OCI-LY3 (cell line): ENCODE measurements at regions not wholly inside any gene's neighbourhood (a gene's known extent, or its start where the extent isn't known, plus 50 kb on each side); places are given as distances from the start of the nearest gene placed in this dataset.

Experiments
- H2AFZ ChIP-seq: fragments of 200-600, 300-600 bp; shearing (Covaris generic); 2 replicates; pipeline ENCODE4 v1.6.0; 2014; ENCODE audit warnings: antibody characterized with exemption, low read depth, low read length
- H3K27ac ChIP-seq: fragments of 200-600, 300-600 bp; sonication (generic); 2 replicates; pipeline ENCODE4 v1.5.1; 2014; ENCODE audit warnings: mild to moderate bottlenecking, low read length, moderate library complexity, mixed read lengths
- H3K27me3 ChIP-seq: fragments of 200-600, 300-600 bp; sonication (generic); 2 replicates; pipeline ENCODE4 v1.6.1; 2014; ENCODE audit warnings: low read depth, low read length, mixed read lengths
- H3K36me3 ChIP-seq: fragments of 200-600, 300-600 bp; sonication (generic); replicated peaks from 2 replicates; pipeline ENCODE3; 2014; ENCODE audit warnings: low read depth, low read length, mixed read lengths
- H3K4me1 ChIP-seq: fragments of 300-600, 200-600 bp; sonication (generic); 2 replicates; pipeline ENCODE4 v1.6.1; 2014; ENCODE audit warnings: low read length, mixed read lengths
- H3K4me2 ChIP-seq: fragments of 200-600, 300-600 bp; sonication (generic); 2 replicates; pipeline ENCODE4 v1.6.1; 2014; ENCODE audit warnings: low read length, mixed read lengths
- H3K4me3 ChIP-seq: fragments of 300-600, 200-600 bp; sonication (generic); 2 replicates; pipeline ENCODE4 v1.5.1; 2014; ENCODE audit warnings: antibody characterized with exemption, mild to moderate bottlenecking, low read length, moderate library complexity
- H3K79me2 ChIP-seq: fragments of 300-600, 200-600 bp; shearing (Covaris generic); 2 replicates; pipeline ENCODE4 v1.6.1; 2014; ENCODE audit warnings: mild to moderate bottlenecking, low read length, mixed read lengths
- H3K9ac ChIP-seq: fragments of 300-600, 200-600 bp; shearing (Covaris generic); 2 replicates; pipeline ENCODE4 v1.6.0; 2014; ENCODE audit warnings: mild to moderate bottlenecking, low read length, moderate library complexity
- H3K9me3 ChIP-seq: fragments of 200-600, 300-600 bp; shearing (Covaris generic); 2 replicates; pipeline ENCODE4 v1.6.1; 2014; ENCODE audit warnings: low read length, mixed read lengths; ENCODE audit not compliant: insufficient read depth
- H4K20me1 ChIP-seq: fragments of 200-600, 300-600 bp; sonication (generic); 2 replicates; pipeline ENCODE4 v1.6.1; 2016; ENCODE audit warnings: low read length, mixed read lengths; ENCODE audit not compliant: insufficient read depth
- EZH2phosphoT487 ChIP-seq: fragments of 200-600 bp; shearing (Covaris generic); IDR thresholded peaks from 2 replicates; pipeline ENCODE4 v1.6.1; 2018; ENCODE audit warnings: antibody characterized with exemption, mixed run types, low read depth
- TF ChIP-seq, protein P1 (sequence below): fragments of 200-600, 300-600 bp; sonication (generic); IDR thresholded peaks from 2 replicates; pipeline ENCODE4 v1.5.1; 2014; ENCODE audit warnings: antibody characterized with exemption, low read length, low read depth

DNA sequence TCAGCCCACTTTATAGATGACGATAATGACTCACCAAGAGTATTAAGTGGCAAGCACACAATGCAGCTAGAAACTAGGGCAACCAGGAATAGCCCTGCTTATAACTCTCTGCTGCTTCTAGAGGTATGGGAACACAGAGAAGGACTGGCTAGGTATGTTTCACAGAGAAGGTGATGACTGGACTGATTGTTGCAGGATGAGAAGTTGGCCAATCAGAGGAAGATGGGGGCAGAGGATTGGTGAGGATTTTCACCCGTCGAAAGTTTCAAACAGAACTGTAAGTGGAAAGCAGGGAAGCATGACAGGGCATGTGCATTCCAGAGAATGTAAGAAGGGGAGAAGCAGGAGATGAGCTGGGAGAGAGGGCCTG is 222.4 kb upstream of the JUN start:
- H3K4me3 ChIP-seq = no peak overlapping the region
- no peaks in the 10 kb centered on the region for H3K27me3 ChIP-seq
- 0 out of 2 replicates have a peak overlapping the region, but pooled peaks have one; percentile 6 for H3K9ac ChIP-seq
- H3K27ac ChIP-seq = no peak overlapping the region
- TF ChIP-seq EZH2phosphoT487 = no peak
- TF ChIP-seq, protein P1, sequence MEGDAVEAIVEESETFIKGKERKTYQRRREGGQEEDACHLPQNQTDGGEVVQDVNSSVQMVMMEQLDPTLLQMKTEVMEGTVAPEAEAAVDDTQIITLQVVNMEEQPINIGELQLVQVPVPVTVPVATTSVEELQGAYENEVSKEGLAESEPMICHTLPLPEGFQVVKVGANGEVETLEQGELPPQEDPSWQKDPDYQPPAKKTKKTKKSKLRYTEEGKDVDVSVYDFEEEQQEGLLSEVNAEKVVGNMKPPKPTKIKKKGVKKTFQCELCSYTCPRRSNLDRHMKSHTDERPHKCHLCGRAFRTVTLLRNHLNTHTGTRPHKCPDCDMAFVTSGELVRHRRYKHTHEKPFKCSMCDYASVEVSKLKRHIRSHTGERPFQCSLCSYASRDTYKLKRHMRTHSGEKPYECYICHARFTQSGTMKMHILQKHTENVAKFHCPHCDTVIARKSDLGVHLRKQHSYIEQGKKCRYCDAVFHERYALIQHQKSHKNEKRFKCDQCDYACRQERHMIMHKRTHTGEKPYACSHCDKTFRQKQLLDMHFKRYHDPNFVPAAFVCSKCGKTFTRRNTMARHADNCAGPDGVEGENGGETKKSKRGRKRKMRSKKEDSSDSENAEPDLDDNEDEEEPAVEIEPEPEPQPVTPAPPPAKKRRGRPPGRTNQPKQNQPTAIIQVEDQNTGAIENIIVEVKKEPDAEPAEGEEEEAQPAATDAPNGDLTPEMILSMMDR = no peak
- H3K4me2 ChIP-seq = peak overlapping the region; percentile 56
- no peaks in the 10 kb centered on the region for H4K20me1 ChIP-seq
- no peak overlapping the region for H2AFZ ChIP-seq
- H3K4me1 ChIP-seq = peaks cover 66% of the 10 kb centered on the region
- no peaks in the 10 kb centered on the region for H3K36me3 ChIP-seq
- H3K9me3 ChIP-seq = no peaks in the 10 kb centered on the region
- no peaks in the 10 kb centered on the region for H3K79me2 ChIP-seq

DNA sequence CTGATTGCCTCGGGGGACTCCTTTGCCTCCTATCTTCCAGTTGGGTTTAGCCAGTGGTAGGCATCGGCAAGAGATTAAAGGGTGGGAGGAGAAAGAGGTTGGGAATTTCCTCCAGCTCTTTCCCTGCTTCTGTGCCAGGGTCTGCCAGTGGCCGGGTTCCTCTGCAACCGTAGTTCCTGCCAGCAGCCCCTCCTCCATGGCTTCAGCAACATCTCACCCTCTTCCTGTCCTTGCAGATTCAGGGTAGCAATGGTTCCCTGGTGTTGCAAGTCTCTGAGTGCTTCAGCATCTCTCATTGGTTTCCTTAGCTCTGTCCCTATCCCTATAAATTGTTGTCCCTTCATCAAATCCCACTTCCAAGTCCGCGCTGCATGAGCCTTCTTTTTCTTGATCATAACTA is 223.1 kb upstream of the JUN start:
- Histone ChIP-seq H2AFZ (no peak overlapping the region), H3K4me1 (peaks cover 73% of the 10 kb centered on the region), H3K79me2 (no peaks in the 10 kb centered on the region), H4K20me1 (no peaks in the 10 kb centered on the region), H3K9ac (peak overlapping the region; percentile 14), H3K4me3 (peak overlapping the region; percentile 32; the same call in 1 of the 2 replicates), H3K36me3 (no peaks in the 10 kb centered on the region), H3K9me3 (no peaks in the 10 kb centered on the region), H3K27ac (peak overlapping the region; percentile 67), H3K4me2 (peak overlapping the region; percentile 70), H3K27me3 (no peaks in the 10 kb centered on the region)
- TF ChIP-seq EZH2phosphoT487 = no peak
- TF ChIP-seq, protein P1 = no peak

DNA sequence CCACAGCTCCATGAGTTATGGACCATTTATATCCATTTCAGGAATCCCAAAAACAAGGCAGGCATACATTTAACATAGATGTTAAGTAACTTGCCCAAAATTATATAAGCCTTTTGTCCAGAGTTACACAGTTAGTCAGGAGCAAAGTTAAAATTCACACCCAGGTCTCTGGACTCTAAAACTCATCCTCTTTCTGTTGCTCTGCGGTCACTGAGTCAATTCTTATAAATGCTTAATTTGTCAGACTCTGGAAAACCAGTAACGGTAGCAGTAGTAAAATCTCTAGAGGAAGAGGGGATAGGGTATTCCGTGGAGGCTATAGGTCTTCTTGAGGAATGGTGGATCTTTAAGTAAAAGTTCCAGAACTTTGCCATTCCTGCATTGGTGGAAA is 223.6 kb upstream of the JUN start:
- Histone ChIP-seq H3K9me3 (no peaks in the 10 kb centered on the region), H3K4me2 (peak overlapping the region; percentile 70), H3K4me3 (peak overlapping the region; percentile 32), H2AFZ (no peak overlapping the region), H3K27me3 (no peaks in the 10 kb centered on the region), H3K27ac (peak overlapping the region; percentile 67), H4K20me1 (no peaks in the 10 kb centered on the region), H3K36me3 (no peaks in the 10 kb centered on the region), H3K9ac (peak overlapping the region; percentile 14), H3K4me1 (peaks cover 78% of the 10 kb centered on the region), H3K79me2 (no peaks in the 10 kb centered on the region)
- TF ChIP-seq, protein P1 = no peak
- no peak for TF ChIP-seq EZH2phosphoT487

DNA sequence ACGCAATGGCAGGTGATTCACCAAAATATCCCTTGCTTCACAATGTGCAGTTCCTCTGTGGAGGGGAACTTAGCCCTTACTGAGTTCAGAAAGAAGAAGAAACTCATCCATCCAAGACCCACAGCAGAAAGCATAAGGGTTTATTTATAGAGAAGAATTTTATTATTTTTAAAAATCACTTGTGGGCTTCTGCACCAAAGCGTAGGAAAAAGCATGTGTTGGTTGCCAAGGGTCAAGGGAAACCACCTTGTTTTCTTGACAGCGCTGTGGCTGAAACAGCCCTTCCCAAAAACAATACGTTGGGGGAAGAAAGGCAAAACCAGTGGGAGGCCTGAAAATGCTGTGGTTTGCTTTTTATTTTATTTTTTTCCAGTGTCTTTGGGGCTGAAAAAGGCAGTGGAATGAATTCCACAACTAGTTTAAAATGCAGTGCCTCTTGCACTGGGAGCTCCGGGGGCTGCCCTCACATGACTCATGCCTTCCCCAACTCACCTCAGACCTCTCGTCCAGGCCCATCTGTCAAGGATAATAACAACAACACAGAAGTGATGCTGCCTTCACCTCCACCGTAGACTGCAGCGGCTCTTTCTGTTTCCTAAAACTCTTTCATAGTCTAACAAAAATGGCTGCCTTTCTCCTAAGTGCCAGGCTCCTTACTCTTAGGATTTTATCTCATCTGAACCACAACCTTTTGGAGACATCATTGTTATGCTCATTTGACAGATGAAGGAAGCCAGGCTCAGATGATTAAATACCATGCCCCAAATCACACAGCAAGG is 224.2 kb upstream of the JUN start:
- Histone ChIP-seq H3K36me3 (no peaks in the 10 kb centered on the region), H3K79me2 (no peaks in the 10 kb centered on the region), H2AFZ (0 out of 2 replicates have a peak overlapping the region, but pooled peaks have one; percentile 1), H3K27me3 (no peaks in the 10 kb centered on the region), H3K9ac (peak overlapping the region; percentile 14), H3K27ac (peak overlapping the region; percentile 67), H3K4me2 (peak overlapping the region; percentile 70), H3K4me3 (peak overlapping the region; percentile 32), H4K20me1 (no peaks in the 10 kb centered on the region), H3K9me3 (no peaks in the 10 kb centered on the region), H3K4me1 (peaks cover 84% of the 10 kb centered on the region)
- TF ChIP-seq, protein P1 = no peak
- no peak for TF ChIP-seq EZH2phosphoT487
